Breast epithelium (tissue), 4 donors: ENCODE measurements at regions not wholly inside any gene's neighbourhood (a gene's known extent, or its start where the extent isn't known, plus 50 kb on each side); places are given as distances from the start of the nearest gene placed in this dataset.
"Not testable (repeated sequence)": the region's sequence is repeated elsewhere in the genome, so short reads cannot be mapped to it uniquely, and the experiment has no call there.

Experiments used
- DNase-seq, 2 donors: peaks; one replicate each; pipeline ENCODE4 v3.0.0-alpha.2; 2019; ENCODE audit warnings: low spot score in 2 of 2
- H3K27ac ChIP-seq, 2 donors: fragments of 200-600 bp; sonication (generic) in 1 of 2; one replicate each; pipeline ENCODE4 v1.5.1; 2016 to 2019; ENCODE audit warnings: mild to moderate bottlenecking in 1 of 2
- H3K27me3 ChIP-seq, 2 donors: fragments of 200-600 bp; sonication (generic) in 1 of 2; one replicate each; pipeline versions ENCODE4 v1.5.1 to v1.6.0; 2017 to 2019; ENCODE audit warnings: control low read depth in 1 of 2, mild to moderate bottlenecking in 1 of 2
- H3K36me3 ChIP-seq: fragments of 200-600 bp; one replicate; pipeline ENCODE4 v1.5.1; 2019
- H3K4me1 ChIP-seq, 2 donors: fragments of 200-600 bp; sonication (generic); one replicate each; pipeline ENCODE4 v1.5.1; 2016 to 2019; ENCODE audit warnings: control low read depth in 1 of 2
- H3K4me3 ChIP-seq, 3 donors: fragments of 200-600 bp; sonication (generic); 1 replicate in 2 of 3; 2 replicates in 1 of 3; pipeline ENCODE4 v1.5.1; 2016 to 2019; ENCODE audit warnings: mild to moderate bottlenecking in 3 of 3, moderate library complexity in 2 of 3
- H3K9me3 ChIP-seq, 2 donors: fragments of 200-600 bp; sonication (generic) in 1 of 2; one replicate each; pipeline ENCODE4 v1.5.1; 2016 to 2019; ENCODE audit warnings: control low read depth in 1 of 2
- intact Hi-C: fragments of 100-400 bp; cut with DNase I; formaldehyde crosslinking; loops from one replicate; pipeline ENCODE4 v1.15.1; 2023; ENCODE audit warnings: low total_unique reads

DNA sequence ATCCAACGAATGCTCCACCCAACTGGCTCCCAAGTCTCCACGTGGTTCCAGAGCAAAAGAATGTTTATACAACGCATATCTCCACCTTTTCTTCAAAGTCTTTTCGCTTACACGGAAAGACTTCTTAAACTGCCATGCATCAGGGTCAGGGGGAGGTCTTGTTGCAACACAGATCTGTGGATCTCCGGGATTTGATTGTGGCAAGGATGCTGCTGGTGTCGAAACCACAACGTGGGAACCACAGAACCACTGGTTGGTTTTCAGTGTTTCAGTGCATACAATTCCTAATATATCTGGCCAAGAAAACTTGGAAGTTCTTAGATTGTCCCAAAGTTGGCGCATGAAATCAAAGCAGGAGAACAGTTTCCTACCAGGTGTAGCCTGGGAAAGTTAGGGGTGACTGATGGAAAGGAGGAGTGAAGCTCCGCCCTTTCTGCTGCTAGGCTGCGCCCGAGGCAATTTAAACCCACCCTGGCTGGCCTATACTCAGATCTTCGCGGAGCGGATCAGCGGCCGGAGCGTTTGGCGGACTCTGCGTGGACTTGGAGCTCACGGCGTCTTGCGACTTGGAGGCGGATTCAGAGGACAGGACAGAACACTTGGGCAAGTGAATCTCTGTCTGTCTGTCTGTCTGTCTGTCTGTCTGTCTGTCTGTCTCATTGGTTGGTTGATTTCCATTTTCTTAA is 334.8 kb downstream of the CWH43 start:
- H3K36me3 ChIP-seq, H3K27me3 ChIP-seq, intact Hi-C loops, H3K27ac ChIP-seq, DNase-seq, H3K4me1 ChIP-seq, H3K4me3 ChIP-seq: not testable (repeated sequence)
- peaks cover 3 to 17% of the 10 kb centered on the region in 2 donors for H3K9me3 ChIP-seq

DNA sequence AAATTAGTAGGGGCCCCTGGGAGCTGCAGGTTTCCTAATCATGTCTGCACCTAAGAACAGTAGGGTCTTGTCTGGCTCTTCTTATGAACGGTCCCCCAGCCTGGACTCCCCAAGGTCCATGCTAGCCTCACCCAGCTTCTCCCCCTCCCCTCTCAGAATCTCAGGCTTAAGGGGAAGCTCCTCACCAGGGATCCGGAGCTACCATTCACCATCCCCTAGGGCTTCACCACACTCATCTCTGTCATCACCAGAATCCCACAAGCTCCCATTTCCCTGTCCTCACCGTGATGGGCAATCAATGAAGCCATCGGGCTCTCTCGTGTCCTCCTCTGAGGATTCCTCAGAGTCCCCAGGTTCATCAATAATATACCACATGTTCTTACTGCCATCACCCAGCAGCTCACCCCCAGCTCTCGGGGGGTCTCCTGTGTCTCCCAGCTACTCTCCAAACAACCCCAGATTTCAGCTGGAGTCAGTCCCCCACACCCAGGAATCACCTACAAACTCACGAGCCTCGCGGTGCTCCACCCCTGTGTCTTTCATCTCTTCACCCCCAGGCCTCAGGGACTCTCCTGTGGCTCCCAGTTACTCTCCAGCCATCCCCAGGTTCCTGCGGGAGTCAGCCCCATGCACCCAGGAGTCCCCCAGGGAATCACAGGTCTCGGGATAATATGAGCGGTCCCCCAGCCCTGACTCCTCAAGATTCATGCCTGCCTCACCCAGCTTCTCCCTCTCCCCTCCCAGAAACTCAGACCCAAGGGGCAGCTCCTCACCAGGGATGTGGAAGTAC is 335.6 kb downstream of the CWH43 start:
- H3K4me3 ChIP-seq, intact Hi-C loops, H3K27me3 ChIP-seq, DNase-seq, H3K36me3 ChIP-seq, H3K27ac ChIP-seq, H3K4me1 ChIP-seq: not testable (repeated sequence)
- peaks cover 3 to 17% of the 10 kb centered on the region in 2 donors for H3K9me3 ChIP-seq

DNA sequence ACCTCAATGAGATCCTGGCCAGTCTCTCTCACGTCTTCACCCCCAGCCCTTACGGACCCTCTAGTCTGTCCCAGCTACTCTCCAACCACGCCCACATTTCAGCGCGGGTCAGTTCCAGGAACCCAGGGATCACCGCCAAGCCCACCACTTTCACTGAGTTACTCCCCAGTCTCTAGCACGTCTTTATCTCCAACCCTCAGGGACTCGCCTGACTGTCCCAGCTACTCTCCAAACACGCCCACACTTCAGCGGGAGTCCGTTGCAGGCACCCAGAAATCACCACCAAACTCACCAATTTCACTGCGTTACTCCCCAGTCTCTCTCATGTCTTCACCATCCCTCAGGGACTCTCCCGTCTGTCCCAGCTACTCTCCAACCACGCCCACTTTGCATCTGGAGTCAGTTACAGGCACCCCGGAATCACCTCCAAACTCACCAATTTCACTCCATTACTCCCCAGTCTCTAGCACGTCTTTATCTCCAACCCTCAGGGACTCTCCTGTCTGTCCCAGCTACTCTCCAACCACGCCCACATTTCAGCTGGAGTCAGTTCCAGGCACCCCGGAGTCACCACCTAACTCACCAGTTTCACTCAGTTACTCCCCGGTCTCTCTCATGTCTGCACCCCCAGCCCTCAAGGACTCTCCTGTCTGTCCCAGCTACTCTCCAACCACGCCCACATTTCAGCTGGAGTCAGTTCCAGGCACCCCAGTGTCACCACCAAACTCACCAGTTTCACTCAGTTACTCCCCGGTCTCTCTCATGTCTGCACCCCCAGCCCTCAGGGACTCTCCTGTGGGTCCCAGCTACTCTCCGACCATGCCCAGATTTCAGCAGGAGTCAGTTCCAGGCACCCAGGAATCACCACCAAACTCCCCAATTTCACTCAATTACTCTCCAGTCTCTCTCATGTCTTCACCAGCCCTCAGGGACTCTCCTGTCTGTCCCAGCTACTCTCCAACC is 336.8 kb downstream of the CWH43 start:
- H3K27ac ChIP-seq, H3K4me1 ChIP-seq, H3K36me3 ChIP-seq, H3K4me3 ChIP-seq, intact Hi-C loops, DNase-seq, H3K27me3 ChIP-seq: not testable (repeated sequence)
- peaks cover 3 to 17% of the 10 kb centered on the region in 2 donors for H3K9me3 ChIP-seq

- H3K9me3 ChIP-seq, result peaks cover 3 to 17% of the 10 kb centered on the region in 2 donors
- H3K27me3 ChIP-seq, H3K27ac ChIP-seq, H3K4me3 ChIP-seq, H3K4me1 ChIP-seq, intact Hi-C loops, DNase-seq, H3K36me3 ChIP-seq: not testable (repeated sequence)
Observed at GRCh38 chr4:49323573-49323940, 337.5 kb downstream of the CWH43 start.
